A549 (cell line): ENCODE measurements at regions not wholly inside any gene's neighbourhood (a gene's known extent, or its start where the extent isn't known, plus 50 kb on each side); places are given as distances from the start of the nearest gene placed in this dataset.

Source experiments
- ATAC-seq, 2 experiments: fragments of 200-7000 bp in 1 of 2; fragments of >200 bp in 1 of 2; cut with Nextera tagmentation in 1 of 2; cut with Tn5 transposase in 1 of 2; 3 replicates each; pipeline versions ENCODE4 v1.8.0 to v1.9.1; 2018 to 2020; ENCODE audit warnings: mild to moderate bottlenecking in 1 of 2, moderate library complexity in 1 of 2
- CTCF ChIA-PET: fragments of 300-600 bp; sonication (Branson Sonifier 250); formaldehyde crosslinking; extraction: SDS; loops from one replicate; lab custom pipeline; 2021; ENCODE audit warnings: antibody characterized with exemption, inconsistent platforms; lab: Yijun Ruan, JAX
- POLR2A ChIA-PET: fragments of 350-600 bp; formaldehyde crosslinking; extraction: SDS; loops from one replicate; lab custom pipeline; 2021; ENCODE audit warnings: antibody characterized with exemption, inconsistent platforms; lab: Yijun Ruan, JAX
- DNase-seq, 2 experiments: peaks; one replicate each; pipeline versions ENCODE4 v3.0.0 to v3.0.0-alpha.2; 2011 to 2016; ENCODE audit warnings: low read depth in 1 of 2, low spot score in 1 of 2
- FAIRE-seq: peaks from 2 replicates; lab custom pipeline; 2011; peaks lifted over from hg19 to GRCh38; lab: Jason Lieb, UNC
- H3K27ac ChIP-seq, 2 experiments: fragments of >200 bp; sonication (Bioruptor Twin); formaldehyde crosslinking; 3 replicates each; pipeline ENCODE4 v1.5.1; 2016 to 2017
- H3K4me1 ChIP-seq: fragments of >200 bp; sonication (Bioruptor Twin); formaldehyde crosslinking; 3 replicates; pipeline ENCODE4 v1.6.1; 2016
- H3K4me2 ChIP-seq: fragments of >200 bp; sonication (Bioruptor Twin); formaldehyde crosslinking; 3 replicates; pipeline ENCODE4 v1.6.1; 2016
- H3K4me3 ChIP-seq: fragments of >200 bp; sonication (Bioruptor Twin); formaldehyde crosslinking; 3 replicates; pipeline ENCODE4 v1.5.1; 2016
- H3K9me3 ChIP-seq: fragments of >200 bp; sonication (Bioruptor Twin); formaldehyde crosslinking; 3 replicates; pipeline ENCODE4 v1.6.1; 2016
- ATOH8 ChIP-seq: fragments of 250-450 bp; sonication (Bioruptor Pico); IDR thresholded peaks from 2 replicates; pipeline ENCODE4 v1.5.0; 2020; ENCODE audit warnings: low read depth, mild to moderate bottlenecking, moderate library complexity
- BHLHE40 ChIP-seq: IDR thresholded peaks from 2 replicates; pipeline ENCODE4 v1.6.1; 2012; ENCODE audit warnings: low read depth, low read length, inconsistent platforms
- CBX2 ChIP-seq: fragments of 200-600 bp; sonication (generic); IDR thresholded peaks from 2 replicates; pipeline ENCODE4 v1.6.1; 2016; ENCODE audit warnings: low read depth, mild to moderate bottlenecking, borderline replicate concordance
- CEBPB ChIP-seq, 2 experiments: fragments of >200 bp in 1 of 2; sonication (Bioruptor Twin) in 1 of 2; formaldehyde crosslinking in 1 of 2; IDR thresholded peaks; 2 replicates each; pipeline ENCODE4 v1.6.1; 2012 to 2016
- E2F6 ChIP-seq: IDR thresholded peaks from 2 replicates; pipeline ENCODE4 v1.6.1; 2012; ENCODE audit warnings: low read depth, borderline replicate concordance
- EHMT2 ChIP-seq: fragments of 200-600 bp; sonication (generic); IDR thresholded peaks from 2 replicates; pipeline ENCODE4 v1.6.1; 2016; ENCODE audit warnings: antibody characterized with exemption, low read depth, mild to moderate bottlenecking, moderate library complexity
- HEYL ChIP-seq: fragments of 250-450 bp; sonication (Bioruptor Pico); IDR thresholded peaks from 2 replicates; pipeline ENCODE4 v1.8.0; 2021; ENCODE audit warnings: mild to moderate bottlenecking, moderate library complexity
- HOXB5 ChIP-seq: fragments of 250-450 bp; sonication (Bioruptor Pico); IDR thresholded peaks from 2 replicates; pipeline ENCODE4 v1.5.0; 2020; ENCODE audit warnings: mild to moderate bottlenecking, moderate library complexity
- KDM1A ChIP-seq: fragments of 200-600 bp; sonication (generic); IDR thresholded peaks from 2 replicates; pipeline ENCODE4 v1.6.1; 2016; ENCODE audit warnings: low read depth, mild to moderate bottlenecking
- KDM5A ChIP-seq: fragments of 200-600 bp; sonication (generic); IDR thresholded peaks from 2 replicates; pipeline ENCODE4 v1.6.1; 2016; ENCODE audit warnings: antibody characterized with exemption, mild to moderate bottlenecking
- MAZ ChIP-seq: fragments of 150-350 bp; IDR thresholded peaks from 2 replicates; pipeline ENCODE4 v1.6.1; 2014; ENCODE audit warnings: antibody characterized with exemption, low read depth, low read length, borderline replicate concordance
- NR3C1 ChIP-seq: fragments of >200 bp; sonication (Bioruptor Twin); formaldehyde crosslinking; IDR thresholded peaks from 3 replicates; pipeline ENCODE4 v1.6.1; 2017
- PHF8 ChIP-seq: fragments of 200-600 bp; sonication (generic); IDR thresholded peaks from 2 replicates; pipeline ENCODE4 v1.6.1; 2016; ENCODE audit warnings: low read depth, mild to moderate bottlenecking, antibody characterized with exemption, moderate library complexity, borderline replicate concordance
- POLR2AphosphoS2 ChIP-seq: conservative IDR thresholded peaks from 2 replicates; pipeline ENCODE4 v1.6.1; 2012; ENCODE audit warnings: low read length, improper control_type of control experiment, inconsistent platforms
- TFCP2L1 ChIP-seq: fragments of 250-450 bp; sonication (Bioruptor Pico); IDR thresholded peaks from 2 replicates; pipeline ENCODE4 v1.5.0; 2021; ENCODE audit warnings: mild to moderate bottlenecking
- TP53 ChIP-seq: fragments of 250-450 bp; sonication (Bioruptor Pico); IDR thresholded peaks from 2 replicates; pipeline ENCODE4 v1.5.0; 2021; ENCODE audit warnings: mild to moderate bottlenecking, moderate library complexity
- USF2 ChIP-seq: fragments of 450-650 bp; IDR thresholded peaks from 2 replicates; pipeline ENCODE4 v1.6.1; 2014; ENCODE audit warnings: antibody characterized with exemption
- ZNF302 ChIP-seq: fragments of 250-450 bp; sonication (Bioruptor Pico); IDR thresholded peaks from 2 replicates; pipeline ENCODE4 v1.9.0; 2021; ENCODE audit warnings: inconsistent platforms, mild to moderate bottlenecking, moderate library complexity
- ZSCAN20 ChIP-seq: fragments of 250-450 bp; sonication (Bioruptor Pico); IDR thresholded peaks from 2 replicates; pipeline ENCODE4 v1.8.0; 2022; ENCODE audit warnings: mild to moderate bottlenecking, moderate library complexity
- WGBS: methylation state at CpG from one replicate; pipeline ENCODE4 v1.1.6; 2017; ENCODE audit errors: missing lambda C conversion rate; 5-methylcytosine and 5-hydroxymethylcytosine counted together
- TF ChIP-seq, protein P1 (sequence below): fragments of >200 bp; sonication (Bioruptor Twin); formaldehyde crosslinking; IDR thresholded peaks from 3 replicates; pipeline ENCODE4 v1.6.1; 2016
- TF ChIP-seq, protein P2 (sequence below): fragments of >200 bp; sonication (Bioruptor Twin); formaldehyde crosslinking; IDR thresholded peaks from 3 replicates; pipeline ENCODE4 v1.5.1; 2016
- TF ChIP-seq, protein P3 (sequence below): fragments of 150-350 bp; IDR thresholded peaks from 2 replicates; pipeline ENCODE4 v1.6.1; 2014; ENCODE audit warnings: low read depth, mild to moderate bottlenecking, low read length

GRCh38 chr3:181637056-181637455 lies 74.7 kb upstream of the SOX2 start:
- WGBS: 76% methylated on average over 4 of the region's 4 CpGs
- ChIA-PET POLR2A (no interaction called here), CTCF (no interaction called here)
- no peak overlapping the region for H3K4me3 ChIP-seq
- no peak for ATAC-seq
- H3K4me2 ChIP-seq: no peak overlapping the region
- H3K9me3 ChIP-seq: no peaks in the 10 kb centered on the region
- TF ChIP-seq CBX2 (no peak), E2F6 (no peak), EHMT2 (no peak), KDM1A (no peak)
- H3K27ac ChIP-seq: no peak overlapping the region
- DNase-seq: no peak
- no peaks in the 10 kb centered on the region for H3K4me1 ChIP-seq
- FAIRE-seq: no peak

DNA sequence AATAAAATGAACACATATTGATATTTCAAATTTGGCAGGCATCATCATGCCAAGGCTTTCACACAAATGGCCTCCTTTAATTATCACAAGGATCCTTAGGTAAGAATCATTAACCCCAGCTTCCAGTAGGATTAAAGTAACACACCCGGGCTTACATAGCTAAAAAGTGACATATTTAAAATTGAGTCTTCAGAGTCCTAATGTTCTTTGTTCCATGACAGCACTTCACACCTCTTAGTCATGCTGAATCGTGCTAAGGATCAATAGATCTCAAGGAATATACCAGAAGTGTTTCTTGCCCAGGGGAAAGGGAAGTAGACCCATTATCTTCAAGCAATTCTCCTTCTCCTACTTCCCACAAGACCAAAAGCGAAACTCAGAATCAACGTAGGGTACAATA lies 76.6 kb upstream of the SOX2 start:
- H3K4me1 ChIP-seq: no peaks in the 10 kb centered on the region
- no peak overlapping the region for H3K27ac ChIP-seq
- no peak for DNase-seq
- POLR2A ChIA-PET: no interaction called here
- ATAC-seq: no peak
- no peak for FAIRE-seq
- H3K4me2 ChIP-seq: no peak overlapping the region
- H3K9me3 ChIP-seq: no peaks in the 10 kb centered on the region
- TF ChIP-seq, protein P1, sequence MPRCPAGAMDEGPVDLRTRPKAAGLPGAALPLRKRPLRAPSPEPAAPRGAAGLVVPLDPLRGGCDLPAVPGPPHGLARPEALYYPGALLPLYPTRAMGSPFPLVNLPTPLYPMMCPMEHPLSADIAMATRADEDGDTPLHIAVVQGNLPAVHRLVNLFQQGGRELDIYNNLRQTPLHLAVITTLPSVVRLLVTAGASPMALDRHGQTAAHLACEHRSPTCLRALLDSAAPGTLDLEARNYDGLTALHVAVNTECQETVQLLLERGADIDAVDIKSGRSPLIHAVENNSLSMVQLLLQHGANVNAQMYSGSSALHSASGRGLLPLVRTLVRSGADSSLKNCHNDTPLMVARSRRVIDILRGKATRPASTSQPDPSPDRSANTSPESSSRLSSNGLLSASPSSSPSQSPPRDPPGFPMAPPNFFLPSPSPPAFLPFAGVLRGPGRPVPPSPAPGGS: no peak
- TF ChIP-seq ATOH8 (CRISPR knock-in tag) (no peak), NR3C1 (no peak), POLR2AphosphoS2 (no peak), ZNF302 (no peak), TFCP2L1 (CRISPR knock-in tag) (no peak), MAZ (no peak)
- no peak overlapping the region for H3K4me3 ChIP-seq
- WGBS: 47% methylated on average over 4 of the region's 4 CpGs
- CTCF ChIA-PET: interaction anchor here (0.5 kb wide), 1 partner anchor 26 kb away, joined by 3 read pairs; no protein-coding TSS in a partner anchor

DNA sequence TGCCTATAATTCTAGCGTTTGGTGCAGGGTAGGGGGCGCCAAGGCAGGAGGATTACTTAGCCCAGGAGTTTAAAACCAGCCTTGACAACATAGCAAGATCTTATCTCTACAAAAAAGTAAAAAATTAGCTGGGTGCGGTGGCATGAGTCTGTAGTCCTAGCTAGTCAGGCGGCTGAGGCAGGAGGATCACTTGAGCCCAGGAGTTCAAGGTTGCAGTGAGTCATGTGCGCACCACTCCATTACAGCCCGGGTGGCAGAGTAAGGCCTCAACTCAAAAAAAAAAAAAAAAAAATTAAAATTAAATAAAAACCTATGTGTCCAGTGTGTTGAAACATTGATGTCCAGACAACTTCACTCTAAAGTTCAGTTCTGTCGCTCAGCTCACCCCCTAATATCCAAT lies 78.2 kb upstream of the SOX2 start:
- CTCF ChIA-PET: interaction anchor here (1.1 kb wide), 1 partner anchor 321 kb away, joined by 4 read pairs; no protein-coding TSS in a partner anchor
- POLR2A ChIA-PET: no interaction called here
- ATAC-seq (no peak), FAIRE-seq (no peak), DNase-seq (no peak)
- no peaks in the 10 kb centered on the region for H3K9me3 ChIP-seq
- no peak overlapping the region for H3K4me2 ChIP-seq
- H3K4me3 ChIP-seq: no peak overlapping the region
- no peaks in the 10 kb centered on the region for H3K4me1 ChIP-seq
- no peak overlapping the region for H3K27ac ChIP-seq
- TF ChIP-seq BHLHE40: no peak
- TF ChIP-seq TP53 (CRISPR knock-in tag): no peak
- TF ChIP-seq CEBPB (IDR thresholded peaks at IDR 0.05): no peak
- TF ChIP-seq KDM5A: no peak
- no peak for TF ChIP-seq PHF8
- TF ChIP-seq HOXB5: no peak
- TF ChIP-seq CBX2: no peak
- TF ChIP-seq, protein P2, sequence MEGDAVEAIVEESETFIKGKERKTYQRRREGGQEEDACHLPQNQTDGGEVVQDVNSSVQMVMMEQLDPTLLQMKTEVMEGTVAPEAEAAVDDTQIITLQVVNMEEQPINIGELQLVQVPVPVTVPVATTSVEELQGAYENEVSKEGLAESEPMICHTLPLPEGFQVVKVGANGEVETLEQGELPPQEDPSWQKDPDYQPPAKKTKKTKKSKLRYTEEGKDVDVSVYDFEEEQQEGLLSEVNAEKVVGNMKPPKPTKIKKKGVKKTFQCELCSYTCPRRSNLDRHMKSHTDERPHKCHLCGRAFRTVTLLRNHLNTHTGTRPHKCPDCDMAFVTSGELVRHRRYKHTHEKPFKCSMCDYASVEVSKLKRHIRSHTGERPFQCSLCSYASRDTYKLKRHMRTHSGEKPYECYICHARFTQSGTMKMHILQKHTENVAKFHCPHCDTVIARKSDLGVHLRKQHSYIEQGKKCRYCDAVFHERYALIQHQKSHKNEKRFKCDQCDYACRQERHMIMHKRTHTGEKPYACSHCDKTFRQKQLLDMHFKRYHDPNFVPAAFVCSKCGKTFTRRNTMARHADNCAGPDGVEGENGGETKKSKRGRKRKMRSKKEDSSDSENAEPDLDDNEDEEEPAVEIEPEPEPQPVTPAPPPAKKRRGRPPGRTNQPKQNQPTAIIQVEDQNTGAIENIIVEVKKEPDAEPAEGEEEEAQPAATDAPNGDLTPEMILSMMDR: no peak
- TF ChIP-seq USF2: no peak
- TF ChIP-seq HEYL (CRISPR knock-in tag): no peak
- TF ChIP-seq ZSCAN20 (CRISPR knock-in tag): no peak
- TF ChIP-seq, protein P3, sequence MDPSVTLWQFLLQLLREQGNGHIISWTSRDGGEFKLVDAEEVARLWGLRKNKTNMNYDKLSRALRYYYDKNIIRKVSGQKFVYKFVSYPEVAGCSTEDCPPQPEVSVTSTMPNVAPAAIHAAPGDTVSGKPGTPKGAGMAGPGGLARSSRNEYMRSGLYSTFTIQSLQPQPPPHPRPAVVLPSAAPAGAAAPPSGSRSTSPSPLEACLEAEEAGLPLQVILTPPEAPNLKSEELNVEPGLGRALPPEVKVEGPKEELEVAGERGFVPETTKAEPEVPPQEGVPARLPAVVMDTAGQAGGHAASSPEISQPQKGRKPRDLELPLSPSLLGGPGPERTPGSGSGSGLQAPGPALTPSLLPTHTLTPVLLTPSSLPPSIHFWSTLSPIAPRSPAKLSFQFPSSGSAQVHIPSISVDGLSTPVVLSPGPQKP: no peak
- TF ChIP-seq ATOH8 (CRISPR knock-in tag): no peak
- 74% methylated on average over 7 of the region's 7 CpGs for WGBS
